GM18520 (cell line): ENCODE measurements at regions not wholly inside any gene's neighbourhood (a gene's known extent, or its start where the extent isn't known, plus 50 kb on each side); places are given as distances from the start of the nearest gene placed in this dataset.
A peak's percentile ranks its signal among the peaks of the same experiment; 100 is the strongest.

Source experiments
- ATAC-seq: cut with Tn5 transposase; IDR thresholded peaks from one replicate; pipeline ENCODE4 v1.9.1; 2021; ENCODE audit not compliant: unreplicated experiment

- ATAC-seq, result no peak
Observed at GRCh38 chr5:159836691-159837090, 79.6 kb upstream of the ADRA1B start.

GRCh38 chr5:159837860-159838259 is 78.4 kb upstream of the ADRA1B start:
- no peak for ATAC-seq

- no peak for ATAC-seq
Observed at GRCh38 chr5:159838551-159839222, 77.6 kb upstream of the ADRA1B start.

- ATAC-seq, result no peak
Observed at GRCh38 chr5:159844267-159845121, 71.8 kb upstream of the ADRA1B start.

GRCh38 chr5:159849437-159850083 is 66.7 kb upstream of the ADRA1B start:
- ATAC-seq, result no peak

- no peak for ATAC-seq
Observed at GRCh38 chr5:159850160-159850559, 66.1 kb upstream of the ADRA1B start.

GRCh38 chr5:159851053-159851452 is 65.2 kb upstream of the ADRA1B start:
- no peak for ATAC-seq

GRCh38 chr5:159854916-159855315 is 61.4 kb upstream of the ADRA1B start:
- no peak for ATAC-seq

- ATAC-seq, result no peak
Observed at GRCh38 chr5:159855476-159856191, 60.6 kb upstream of the ADRA1B start.

GRCh38 chr5:159858871-159859270 is 57.4 kb upstream of the ADRA1B start:
- ATAC-seq, result no peak

GRCh38 chr5:159861086-159861485 is 55.2 kb upstream of the ADRA1B start:
- no peak for ATAC-seq

- peak; percentile 75 for ATAC-seq
Observed at GRCh38 chr5:159864885-159865691, 51.2 kb upstream of the ADRA1B start.

GRCh38 chr5:159866093-159866492 is 50.2 kb upstream of the ADRA1B start:
- ATAC-seq, result no peak
